Loucy (cell line): ENCODE measurements at regions not wholly inside any gene's neighbourhood (a gene's known extent, or its start where the extent isn't known, plus 50 kb on each side); places are given as distances from the start of the nearest gene placed in this dataset.
A peak's percentile ranks its signal among the peaks of the same experiment; 100 is the strongest.

Source experiments
- H2AFZ ChIP-seq: fragments of 200-600 bp; sonication (generic); 2 replicates; pipeline ENCODE4 v1.6.0; 2016; ENCODE audit warnings: antibody characterized with exemption, mild to moderate bottlenecking, low read length, moderate library complexity
- H3F3A ChIP-seq: fragments of 200-600 bp; 2 replicates; pipeline ENCODE4 v1.6.0; 2016; ENCODE audit warnings: antibody characterized with exemption, low read depth, mild to moderate bottlenecking
- H3K27me3 ChIP-seq: fragments of 200-600 bp; sonication (generic); 2 replicates; pipeline ENCODE4 v1.6.1; 2014; ENCODE audit warnings: low read length, mild to moderate bottlenecking; ENCODE audit not compliant: insufficient read depth, poor library complexity, severe bottlenecking
- H3K36me3 ChIP-seq: fragments of 200-600 bp; sonication (generic); 2 replicates; pipeline ENCODE4 v1.6.1; 2016; ENCODE audit warnings: low read length; ENCODE audit not compliant: insufficient read depth
- H3K4me1 ChIP-seq: fragments of 200-600 bp; sonication (generic); 2 replicates; pipeline ENCODE4 v1.5.1; 2014; ENCODE audit warnings: low read length, mild to moderate bottlenecking; ENCODE audit not compliant: insufficient read depth, poor library complexity, severe bottlenecking
- H3K4me2 ChIP-seq: fragments of 200-600 bp; sonication (generic); 2 replicates; pipeline ENCODE4 v1.6.0; 2014; ENCODE audit warnings: antibody characterized with exemption, low read length, low read depth, mild to moderate bottlenecking; ENCODE audit not compliant: poor library complexity, severe bottlenecking
- H3K4me3 ChIP-seq: fragments of 200-600 bp; sonication (generic); 2 replicates; pipeline ENCODE4 v1.5.1; 2014; ENCODE audit warnings: low read length, mild to moderate bottlenecking, mixed read lengths; ENCODE audit not compliant: poor library complexity, severe bottlenecking
- H3K79me2 ChIP-seq: fragments of 200-600 bp; sonication (generic); 2 replicates; pipeline ENCODE4 v1.6.1; 2014; ENCODE audit warnings: low read length; ENCODE audit not compliant: insufficient read depth
- H3K9ac ChIP-seq: fragments of 200-600 bp; sonication (generic); 2 replicates; pipeline ENCODE4 v1.6.0; 2014; ENCODE audit warnings: mild to moderate bottlenecking, low read depth, low read length, moderate library complexity; ENCODE audit not compliant: poor library complexity, severe bottlenecking
- H3K9me2 ChIP-seq: fragments of 200-600 bp; sonication (generic); replicated peaks from 2 replicates; pipeline ENCODE4 v1.6.1; 2016; ENCODE audit warnings: low read depth, low read length, mixed read lengths
- H3K9me3 ChIP-seq: fragments of 200-600 bp; sonication (generic); 2 replicates; pipeline ENCODE4 v1.6.1; 2014; ENCODE audit warnings: mild to moderate bottlenecking, antibody characterized with exemption, low read length, low read depth; ENCODE audit not compliant: insufficient read depth
- H4K20me1 ChIP-seq: fragments of 200-600 bp; sonication (generic); 2 replicates; pipeline ENCODE4 v1.6.0; 2014; ENCODE audit warnings: antibody characterized with exemption, low read length, mild to moderate bottlenecking; ENCODE audit not compliant: insufficient read depth, poor library complexity, severe bottlenecking
- CTCF ChIP-seq: fragments of 200-600 bp; sonication (generic); conservative IDR thresholded peaks from 2 replicates; pipeline ENCODE4 v1.5.1; 2014; ENCODE audit warnings: mild to moderate bottlenecking, antibody characterized with exemption, low read length
- EZH2phosphoT487 ChIP-seq: fragments of 200-600 bp; IDR thresholded peaks from 2 replicates; pipeline ENCODE4 v1.6.1; 2018; ENCODE audit warnings: antibody characterized with exemption, mild to moderate bottlenecking, moderate library complexity, borderline replicate concordance

DNA sequence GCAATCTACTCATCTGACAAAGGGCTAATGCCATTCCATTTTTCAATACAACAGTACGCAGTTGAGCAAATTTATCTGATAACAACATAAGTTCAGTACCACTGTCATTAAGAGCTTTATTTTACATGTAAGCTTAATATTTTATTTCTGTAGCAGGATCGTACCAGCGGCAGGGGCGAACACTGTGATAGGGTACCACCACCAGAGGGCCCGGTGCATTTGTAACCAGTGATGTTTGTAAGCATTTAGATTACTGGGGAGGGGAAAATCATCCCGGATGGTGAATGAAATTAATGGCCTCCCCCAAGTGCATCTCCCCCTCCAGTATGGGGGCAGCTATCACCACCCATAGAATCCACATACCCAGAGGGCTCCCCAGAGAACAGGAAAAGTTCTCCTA, 179.0 kb downstream of the ADGRA3 start:
- no peaks in the 10 kb centered on the region for H3K27me3 ChIP-seq
- no peaks in the 10 kb centered on the region for H3K9me3 ChIP-seq
- H3K4me3 ChIP-seq, result no peak overlapping the region
- no peaks in the 10 kb centered on the region for H3F3A ChIP-seq
- no peak overlapping the region for H3K9ac ChIP-seq
- no peaks in the 10 kb centered on the region for H3K36me3 ChIP-seq
- no peaks in the 10 kb centered on the region for H3K4me1 ChIP-seq
- H4K20me1 ChIP-seq, result no peaks in the 10 kb centered on the region
- no peaks in the 10 kb centered on the region for H3K9me2 ChIP-seq
- 0 out of 2 replicates have a peak, but pooled peaks have one; percentile 22 for TF ChIP-seq CTCF
- no peak for TF ChIP-seq EZH2phosphoT487
- no peak overlapping the region for H2AFZ ChIP-seq
- H3K4me2 ChIP-seq, result no peak overlapping the region
- H3K79me2 ChIP-seq, result no peaks in the 10 kb centered on the region

DNA sequence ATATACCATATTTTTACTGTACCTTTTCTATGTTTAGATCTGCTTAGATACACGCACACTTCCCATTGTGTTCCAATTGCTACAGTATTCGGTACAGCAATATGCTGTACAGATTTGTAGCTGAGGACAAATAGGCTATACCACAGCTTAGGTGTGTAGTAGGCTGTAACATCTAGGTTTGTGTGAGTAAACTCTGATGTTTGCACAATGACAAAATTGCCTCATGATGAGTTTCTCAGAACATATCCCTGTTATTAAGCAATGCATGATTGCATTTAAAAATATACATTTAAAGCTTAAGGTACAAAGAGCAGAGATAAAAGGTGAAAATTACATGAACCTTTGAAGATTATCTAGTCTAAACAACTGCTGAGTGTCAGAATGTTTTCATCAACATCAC, 181.7 kb downstream of the ADGRA3 start:
- H3K4me3 ChIP-seq, result no peak overlapping the region
- no peak for TF ChIP-seq CTCF
- no peak for TF ChIP-seq EZH2phosphoT487
- no peaks in the 10 kb centered on the region for H3K9me2 ChIP-seq
- no peaks in the 10 kb centered on the region for H3K79me2 ChIP-seq
- H3K36me3 ChIP-seq, result no peaks in the 10 kb centered on the region
- no peak overlapping the region for H2AFZ ChIP-seq
- no peak overlapping the region for H3K4me2 ChIP-seq
- H3F3A ChIP-seq, result no peaks in the 10 kb centered on the region
- no peaks in the 10 kb centered on the region for H4K20me1 ChIP-seq
- no peaks in the 10 kb centered on the region for H3K9me3 ChIP-seq
- H3K4me1 ChIP-seq, result no peaks in the 10 kb centered on the region
- H3K9ac ChIP-seq, result no peak overlapping the region
- no peaks in the 10 kb centered on the region for H3K27me3 ChIP-seq

GRCh38 chr4:22324422-22324821, 191.4 kb downstream of the ADGRA3 start:
- Histone ChIP-seq H3F3A (no peaks in the 10 kb centered on the region), H3K27me3 (no peaks in the 10 kb centered on the region)

More at GRCh38 chr4:22324422-22324821, 191.4 kb downstream of the ADGRA3 start:
- no peaks in the 10 kb centered on the region for H3K79me2 ChIP-seq
- TF ChIP-seq EZH2phosphoT487 (no peak), CTCF (no peak)
- H3K4me2 ChIP-seq, result no peak overlapping the region
- H3K4me1 ChIP-seq, result no peaks in the 10 kb centered on the region
- H2AFZ ChIP-seq, result no peak overlapping the region
- H4K20me1 ChIP-seq, result no peaks in the 10 kb centered on the region
- no peak overlapping the region for H3K4me3 ChIP-seq
- no peak overlapping the region for H3K9ac ChIP-seq
- H3K9me2 ChIP-seq, result no peaks in the 10 kb centered on the region
- no peaks in the 10 kb centered on the region for H3K36me3 ChIP-seq
- no peaks in the 10 kb centered on the region for H3K9me3 ChIP-seq
